Spleen (tissue), 11 donors: ENCODE measurements at regions not wholly inside any gene's neighbourhood (a gene's known extent, or its start where the extent isn't known, plus 50 kb on each side); places are given as distances from the start of the nearest gene placed in this dataset.

Experiments used
- DNase-seq: peaks from one replicate; pipeline ENCODE4 v3.0.0-alpha.2; 2020
- H3K27ac ChIP-seq, 8 donors: fragments of 200-600 bp; sonication (generic) in 7 of 8; 1 replicate in 4 of 8; 2 replicates in 4 of 8; pipeline versions ENCODE4 v1.5.0 to v1.8.0; 2016 to 2021; ENCODE audit warnings: inconsistent platforms in 4 of 8, mild to moderate bottlenecking in 4 of 8, moderate library complexity in 1 of 8
- H3K27me3 ChIP-seq, 7 donors: fragments of 200-600 bp; sonication (generic) in 6 of 7; replicated peaks in 1 of 7; 1 replicate in 4 of 7; 2 replicates in 3 of 7; pipeline versions ENCODE4 v1.5.0 to v1.8.0; 2016 to 2021; ENCODE audit warnings: inconsistent platforms in 3 of 7, mild to moderate bottlenecking in 1 of 7
- H3K36me3 ChIP-seq, 6 donors: fragments of 200-600 bp; sonication (generic) in 5 of 6; 1 replicate in 4 of 6; 2 replicates in 2 of 6; pipeline versions ENCODE4 v1.5.0 to v1.8.0; 2016 to 2021; ENCODE audit warnings: inconsistent platforms in 2 of 6
- H3K4me1 ChIP-seq, 6 donors: fragments of 200-600 bp; sonication (generic) in 5 of 6; 1 replicate in 3 of 6; 2 replicates in 3 of 6; pipeline versions ENCODE4 v1.5.0 to v1.8.0; 2016 to 2021; ENCODE audit warnings: inconsistent platforms in 3 of 6
- H3K4me3 ChIP-seq, 8 donors: fragments of 200-600 bp; sonication (generic) in 7 of 8; 1 replicate in 4 of 8; 2 replicates in 4 of 8; pipeline versions ENCODE4 v1.5.0 to v1.8.0; 2016 to 2021; ENCODE audit warnings: inconsistent platforms in 4 of 8, mild to moderate bottlenecking in 4 of 8, moderate library complexity in 2 of 8
- H3K9me3 ChIP-seq, 8 donors: fragments of 200-600 bp; sonication (generic) in 7 of 8; 1 replicate in 4 of 8; 2 replicates in 4 of 8; pipeline versions ENCODE4 v1.5.0 to v1.8.0; 2016 to 2021; ENCODE audit warnings: inconsistent platforms in 4 of 8
- CTCF ChIP-seq, 11 experiments: fragments of 200-600 bp in 7 of 11; fragments of 450-650 bp in 4 of 11; sonication (generic) in 4 of 11; IDR thresholded peaks in 8 of 11; conservative IDR thresholded peaks in 3 of 11; 1 replicate in 7 of 11; 2 replicates in 4 of 11; pipeline versions ENCODE4 v1.4.0 to v1.8.0; 2016 to 2021; ENCODE audit warnings: antibody characterized with exemption in 11 of 11, inconsistent platforms in 4 of 11, mild to moderate bottlenecking in 1 of 11
- POLR2A ChIP-seq, 3 donors: fragments of 450-650 bp; IDR thresholded peaks; one replicate each; pipeline ENCODE4 v1.5.1; 2017; ENCODE audit warnings: antibody characterized with exemption in 3 of 3, mild to moderate bottlenecking in 1 of 3
- POLR2AphosphoS5 ChIP-seq, 3 donors: sonication (generic); formaldehyde crosslinking; IDR thresholded peaks; one replicate each; pipeline ENCODE4 v1.5.1; 2017; ENCODE audit warnings: antibody characterized with exemption in 3 of 3
- WGBS, 5 donors: extraction: QIAGEN DNeasy Blood & Tissue Kit in 3 of 5; methylation state at CpG; one replicate each; pipeline versions ENCODE4 v1.1.5 to v1.1.7; 2013 to 2018; 5-methylcytosine and 5-hydroxymethylcytosine counted together
- intact Hi-C: fragments of 100-400 bp; cut with DNase I; formaldehyde crosslinking; loops from one replicate; pipeline ENCODE4 v1.15.0; 2023; ENCODE audit warnings: low total_unique reads
- donor health status: healthy with polysubstance abuse.
- donor health status: DM: no; HTN: no; CAD: no; lungs with moderate emphysema.
- donor health status: DM: no; HTN: no; CAD: no.
- donor health status: Bipolar disorder and iron deficiency.
- donor health status: healthy.
- donor health status: DM: no; HTN: no; CAD: no.
- donor health status: DM: yes; HTN: yes; CAD: no.

DNA sequence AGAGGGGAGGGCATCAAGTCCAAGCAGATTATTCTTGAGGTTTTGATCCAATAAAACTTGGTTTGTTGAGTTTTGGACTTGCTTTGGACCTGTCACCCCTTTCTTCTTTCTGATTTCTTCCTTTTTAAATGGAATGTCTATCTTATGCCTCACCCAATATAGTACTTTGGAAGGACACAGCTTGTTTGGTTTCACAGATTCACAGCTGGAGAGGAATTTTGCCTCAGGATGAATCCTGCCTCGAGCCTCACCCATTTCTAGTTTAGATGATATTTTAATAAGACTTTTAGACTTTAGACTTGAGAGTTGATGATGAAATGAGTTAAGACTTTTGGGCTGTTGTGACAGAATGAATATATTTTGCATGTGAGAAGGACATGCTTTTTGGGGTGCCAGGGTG lies 136.9 kb upstream of the PDE5A start:
- Histone ChIP-seq H3K9me3 (no peaks in the 10 kb centered on the region), H3K4me1 (no peaks in the 10 kb centered on the region), H3K36me3 (no peaks in the 10 kb centered on the region), H3K27me3 (no peaks in the 10 kb centered on the region), H3K4me3 (no peak overlapping the region), H3K27ac (no peak overlapping the region)
- intact Hi-C loops = no loop called here
- TF ChIP-seq CTCF (IDR thresholded peaks at IDR 0.05 in 8 of 11, conservative IDR thresholded peaks at IDR 0.05 in 3 of 11) (no peak), POLR2A (IDR thresholded peaks at IDR 0.05) (no peak), POLR2AphosphoS5 (IDR thresholded peaks at IDR 0.05) (no peak)
- 55 to 73% (median 67%) methylated on average over 1 of the region's 1 CpG for WGBS, 5 donors
- no peak for DNase-seq

DNA sequence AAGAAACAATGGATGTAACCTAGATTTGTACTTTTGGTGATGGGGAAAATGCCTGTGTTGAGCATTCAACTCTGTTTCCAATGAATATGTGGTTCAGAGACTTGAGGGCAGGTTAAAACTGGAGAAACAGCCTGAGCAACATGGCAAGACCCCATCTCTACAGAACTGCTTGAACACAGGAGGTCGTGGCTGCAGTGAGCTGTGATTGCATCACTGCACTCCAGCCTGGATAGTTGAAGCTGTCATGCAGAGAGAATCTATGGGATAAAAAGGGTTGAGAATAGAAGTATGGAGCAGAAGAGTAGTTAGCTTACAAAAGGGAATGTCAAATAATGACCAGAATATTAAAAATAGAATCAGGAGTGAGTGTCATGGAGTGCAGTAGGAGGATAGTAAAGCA lies 134.8 kb upstream of the PDE5A start:
- no peak overlapping the region for H3K4me3 ChIP-seq
- H3K9me3 ChIP-seq = no peaks in the 10 kb centered on the region
- H3K27me3 ChIP-seq = no peaks in the 10 kb centered on the region
- H3K27ac ChIP-seq = no peak overlapping the region
- TF ChIP-seq POLR2AphosphoS5 (IDR thresholded peaks at IDR 0.05) = no peak
- no peak for TF ChIP-seq POLR2A (IDR thresholded peaks at IDR 0.05)
- TF ChIP-seq CTCF (IDR thresholded peaks at IDR 0.05 in 8 of 11, conservative IDR thresholded peaks at IDR 0.05 in 3 of 11) = no peak
- no peaks in the 10 kb centered on the region for H3K36me3 ChIP-seq
- no peaks in the 10 kb centered on the region for H3K4me1 ChIP-seq
- DNase-seq = no peak
- WGBS, 5 donors = 22 to 62% (median 42%) methylated on average over 1 of the region's 1 CpG
- intact Hi-C loops = no loop called here

- intact Hi-C loops = no loop called here
- no peak overlapping the region for H3K27ac ChIP-seq
- WGBS, 5 donors = 46 to 95% (median 93%) methylated on average over 1 of the region's 1 CpG
- no peak for DNase-seq
- TF ChIP-seq POLR2A (IDR thresholded peaks at IDR 0.05) (no peak), CTCF (IDR thresholded peaks at IDR 0.05 in 8 of 11, conservative IDR thresholded peaks at IDR 0.05 in 3 of 11) (no peak), POLR2AphosphoS5 (IDR thresholded peaks at IDR 0.05) (no peak)
- no peak overlapping the region for H3K4me3 ChIP-seq
- H3K36me3 ChIP-seq = no peaks in the 10 kb centered on the region
- H3K9me3 ChIP-seq = no peaks in the 10 kb centered on the region
- no peaks in the 10 kb centered on the region for H3K27me3 ChIP-seq
- no peaks in the 10 kb centered on the region for H3K4me1 ChIP-seq
Measured at GRCh38 chr4:119755599-119755998, 127.0 kb upstream of the PDE5A start.

GRCh38 chr4:119752936-119753335 lies 124.3 kb upstream of the PDE5A start:
- Histone ChIP-seq H3K27me3 (no peaks in the 10 kb centered on the region), H3K9me3 (no peaks in the 10 kb centered on the region), H3K36me3 (no peaks in the 10 kb centered on the region), H3K27ac (no peak overlapping the region), H3K4me1 (no peaks in the 10 kb centered on the region), H3K4me3 (no peak overlapping the region)
- intact Hi-C loops = no loop called here
- DNase-seq = no peak
- TF ChIP-seq POLR2A (IDR thresholded peaks at IDR 0.05) = no peak
- TF ChIP-seq POLR2AphosphoS5 (IDR thresholded peaks at IDR 0.05) = no peak
- TF ChIP-seq CTCF (IDR thresholded peaks at IDR 0.05 in 8 of 11, conservative IDR thresholded peaks at IDR 0.05 in 3 of 11) = no peak
- WGBS, 5 donors = 66 to 92% (median 87%) methylated on average over 2 of the region's 2 CpGs
